ENCODE measurements at regions not wholly inside any gene's neighbourhood (a gene's known extent, or its start where the extent isn't known, plus 50 kb on each side); places are given as distances from the start of the nearest gene placed in this dataset.

- no peak overlapping the region for H3K27ac ChIP-seq
- TF ChIP-seq CTCF (conservative IDR thresholded peaks at IDR 0.05) = no peak
- no peak for TF ChIP-seq ZFX (IDR thresholded peaks at IDR 0.05)
These were observed 452.5 kb upstream of the ARGLU1 start for GRCh38 chr13:107020393-107020792.

GRCh38 chr13:107018285-107018684, 450.3 kb upstream of the ARGLU1 start:
- H3K27ac ChIP-seq = no peak overlapping the region
- no peak for TF ChIP-seq ZFX (IDR thresholded peaks at IDR 0.05)
- no peak for TF ChIP-seq CTCF (conservative IDR thresholded peaks at IDR 0.05)

GRCh38 chr13:107006661-107007060, 438.7 kb upstream of the ARGLU1 start:
- TF ChIP-seq ZFX (IDR thresholded peaks at IDR 0.05) (no peak), CTCF (conservative IDR thresholded peaks at IDR 0.05) (no peak)
- H3K27ac ChIP-seq = no peak overlapping the region

GRCh38 chr13:107005577-107005976, 437.6 kb upstream of the ARGLU1 start:
- no peak overlapping the region for H3K27ac ChIP-seq
- TF ChIP-seq CTCF (conservative IDR thresholded peaks at IDR 0.05) (no peak), ZFX (IDR thresholded peaks at IDR 0.05) (no peak)

DNA sequence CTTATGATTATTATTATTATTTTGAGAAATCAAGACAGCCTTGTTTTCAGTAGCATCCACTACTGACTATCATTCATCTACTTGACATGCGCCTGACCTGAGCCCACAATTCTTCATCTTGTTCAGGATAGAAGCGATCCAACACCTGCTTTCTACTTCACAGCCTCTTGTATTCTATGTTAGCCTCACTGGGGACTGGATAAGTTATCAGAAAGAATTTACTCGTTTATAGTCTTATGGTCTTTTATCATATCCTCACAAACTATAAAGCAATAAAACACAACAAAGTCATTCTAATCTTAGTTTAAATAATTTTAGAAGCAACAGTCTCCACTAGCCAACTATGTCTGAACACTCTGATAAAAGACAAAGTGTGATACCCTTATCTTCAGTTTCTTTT, 436.0 kb upstream of the ARGLU1 start:
- TF ChIP-seq CTCF (conservative IDR thresholded peaks at IDR 0.05) = no peak
- no peak for TF ChIP-seq ZFX (IDR thresholded peaks at IDR 0.05)
- H3K27ac ChIP-seq = no peak overlapping the region

DNA sequence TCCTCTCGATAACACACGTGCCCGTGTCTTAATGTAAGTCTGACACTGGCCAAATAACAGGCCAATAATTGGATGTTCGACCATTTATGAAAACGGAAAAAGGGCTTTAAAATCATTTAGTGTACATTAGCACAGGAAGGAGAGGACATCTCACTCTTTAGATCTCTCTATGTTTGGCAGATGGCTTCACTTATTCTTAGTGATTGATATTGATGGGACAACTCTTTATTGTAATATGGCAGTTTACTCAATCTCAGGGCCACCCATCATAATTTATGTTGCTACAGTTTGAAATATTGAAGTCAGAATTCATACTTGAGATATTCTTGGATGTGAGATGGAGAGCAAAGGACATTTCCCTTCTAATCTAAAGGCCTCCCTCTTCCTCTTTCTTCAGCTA, 430.7 kb upstream of the ARGLU1 start:
- TF ChIP-seq ZFX (IDR thresholded peaks at IDR 0.05) (no peak), CTCF (conservative IDR thresholded peaks at IDR 0.05) (no peak)
- H3K27ac ChIP-seq = no peak overlapping the region

- no peak overlapping the region for H3K27ac ChIP-seq
- TF ChIP-seq ZFX (IDR thresholded peaks at IDR 0.05) = no peak
- TF ChIP-seq CTCF (conservative IDR thresholded peaks at IDR 0.05) = no peak
These were observed 429.8 kb upstream of the ARGLU1 start for GRCh38 chr13:106997696-106998095.

Data from C4-2B (cell line).